Loucy (cell line): ENCODE measurements at regions not wholly inside any gene's neighbourhood (a gene's known extent, or its start where the extent isn't known, plus 50 kb on each side); places are given as distances from the start of the nearest gene placed in this dataset.

ENCODE experiments used
- H2AFZ ChIP-seq: fragments of 200-600 bp; sonication (generic); 2 replicates; pipeline ENCODE4 v1.6.0; 2016; ENCODE audit warnings: antibody characterized with exemption, mild to moderate bottlenecking, low read length, moderate library complexity
- H3F3A ChIP-seq: fragments of 200-600 bp; 2 replicates; pipeline ENCODE4 v1.6.0; 2016; ENCODE audit warnings: antibody characterized with exemption, low read depth, mild to moderate bottlenecking
- H3K27me3 ChIP-seq: fragments of 200-600 bp; sonication (generic); 2 replicates; pipeline ENCODE4 v1.6.1; 2014; ENCODE audit warnings: low read length, mild to moderate bottlenecking; ENCODE audit not compliant: insufficient read depth, poor library complexity, severe bottlenecking
- H3K36me3 ChIP-seq: fragments of 200-600 bp; sonication (generic); 2 replicates; pipeline ENCODE4 v1.6.1; 2016; ENCODE audit warnings: low read length; ENCODE audit not compliant: insufficient read depth
- H3K4me1 ChIP-seq: fragments of 200-600 bp; sonication (generic); 2 replicates; pipeline ENCODE4 v1.5.1; 2014; ENCODE audit warnings: low read length, mild to moderate bottlenecking; ENCODE audit not compliant: insufficient read depth, poor library complexity, severe bottlenecking
- H3K4me2 ChIP-seq: fragments of 200-600 bp; sonication (generic); 2 replicates; pipeline ENCODE4 v1.6.0; 2014; ENCODE audit warnings: antibody characterized with exemption, low read length, low read depth, mild to moderate bottlenecking; ENCODE audit not compliant: poor library complexity, severe bottlenecking
- H3K4me3 ChIP-seq: fragments of 200-600 bp; sonication (generic); 2 replicates; pipeline ENCODE4 v1.5.1; 2014; ENCODE audit warnings: low read length, mild to moderate bottlenecking, mixed read lengths; ENCODE audit not compliant: poor library complexity, severe bottlenecking
- H3K79me2 ChIP-seq: fragments of 200-600 bp; sonication (generic); 2 replicates; pipeline ENCODE4 v1.6.1; 2014; ENCODE audit warnings: low read length; ENCODE audit not compliant: insufficient read depth
- H3K9ac ChIP-seq: fragments of 200-600 bp; sonication (generic); 2 replicates; pipeline ENCODE4 v1.6.0; 2014; ENCODE audit warnings: mild to moderate bottlenecking, low read depth, low read length, moderate library complexity; ENCODE audit not compliant: poor library complexity, severe bottlenecking
- H3K9me2 ChIP-seq: fragments of 200-600 bp; sonication (generic); replicated peaks from 2 replicates; pipeline ENCODE4 v1.6.1; 2016; ENCODE audit warnings: low read depth, low read length, mixed read lengths
- H3K9me3 ChIP-seq: fragments of 200-600 bp; sonication (generic); 2 replicates; pipeline ENCODE4 v1.6.1; 2014; ENCODE audit warnings: mild to moderate bottlenecking, antibody characterized with exemption, low read length, low read depth; ENCODE audit not compliant: insufficient read depth
- H4K20me1 ChIP-seq: fragments of 200-600 bp; sonication (generic); 2 replicates; pipeline ENCODE4 v1.6.0; 2014; ENCODE audit warnings: antibody characterized with exemption, low read length, mild to moderate bottlenecking; ENCODE audit not compliant: insufficient read depth, poor library complexity, severe bottlenecking
- EZH2phosphoT487 ChIP-seq: fragments of 200-600 bp; IDR thresholded peaks from 2 replicates; pipeline ENCODE4 v1.6.1; 2018; ENCODE audit warnings: antibody characterized with exemption, mild to moderate bottlenecking, moderate library complexity, borderline replicate concordance
- TF ChIP-seq, protein P1 (sequence below): fragments of 200-600 bp; sonication (generic); conservative IDR thresholded peaks from 2 replicates; pipeline ENCODE4 v1.5.1; 2014; ENCODE audit warnings: mild to moderate bottlenecking, antibody characterized with exemption, low read length

DNA sequence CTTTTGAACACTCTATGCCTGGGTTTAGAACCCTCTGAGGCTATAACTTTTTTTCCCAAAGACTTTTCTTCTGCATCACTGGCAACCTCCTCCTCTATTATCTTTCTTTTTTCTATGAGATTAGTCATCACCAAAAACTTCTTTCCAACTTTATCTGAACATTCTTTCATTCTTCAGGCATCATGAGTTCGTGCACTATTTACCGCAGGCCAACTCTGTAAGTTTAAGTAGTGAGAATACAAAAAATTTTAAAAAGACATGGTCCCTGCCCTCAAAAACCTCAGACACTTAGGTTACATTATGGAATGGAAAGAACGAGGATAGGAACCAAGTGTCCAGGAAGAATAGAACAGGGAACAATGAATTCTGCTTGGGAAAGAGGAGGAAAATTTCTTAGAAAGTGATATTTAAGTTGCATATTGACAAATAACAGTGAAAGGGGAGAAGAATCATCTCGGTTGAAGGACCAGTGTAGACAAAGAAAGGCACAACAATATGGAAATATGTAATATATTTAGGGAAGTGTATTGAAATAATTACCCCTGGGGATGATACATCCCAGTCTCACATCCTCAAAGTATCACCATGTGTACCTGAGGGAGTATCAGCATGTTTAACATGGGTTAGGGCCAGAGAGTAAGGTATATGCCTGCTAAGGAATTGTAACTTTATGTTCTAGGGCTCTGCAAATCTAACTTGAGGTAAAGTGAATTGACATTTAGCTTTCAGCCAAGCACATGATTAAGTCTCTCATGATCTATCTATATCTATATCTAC lies 196.5 kb upstream of the NREP start:
- Histone ChIP-seq H3K27me3 (no peaks in the 10 kb centered on the region), H2AFZ (no peak overlapping the region), H3K4me3 (no peak overlapping the region), H3K4me1 (peaks cover 6% of the 10 kb centered on the region), H3K9me3 (no peaks in the 10 kb centered on the region), H3F3A (no peaks in the 10 kb centered on the region), H4K20me1 (no peaks in the 10 kb centered on the region), H3K79me2 (no peaks in the 10 kb centered on the region), H3K9ac (no peak overlapping the region), H3K4me2 (no peak overlapping the region), H3K36me3 (no peaks in the 10 kb centered on the region), H3K9me2 (no peaks in the 10 kb centered on the region)
- TF ChIP-seq, protein P1, sequence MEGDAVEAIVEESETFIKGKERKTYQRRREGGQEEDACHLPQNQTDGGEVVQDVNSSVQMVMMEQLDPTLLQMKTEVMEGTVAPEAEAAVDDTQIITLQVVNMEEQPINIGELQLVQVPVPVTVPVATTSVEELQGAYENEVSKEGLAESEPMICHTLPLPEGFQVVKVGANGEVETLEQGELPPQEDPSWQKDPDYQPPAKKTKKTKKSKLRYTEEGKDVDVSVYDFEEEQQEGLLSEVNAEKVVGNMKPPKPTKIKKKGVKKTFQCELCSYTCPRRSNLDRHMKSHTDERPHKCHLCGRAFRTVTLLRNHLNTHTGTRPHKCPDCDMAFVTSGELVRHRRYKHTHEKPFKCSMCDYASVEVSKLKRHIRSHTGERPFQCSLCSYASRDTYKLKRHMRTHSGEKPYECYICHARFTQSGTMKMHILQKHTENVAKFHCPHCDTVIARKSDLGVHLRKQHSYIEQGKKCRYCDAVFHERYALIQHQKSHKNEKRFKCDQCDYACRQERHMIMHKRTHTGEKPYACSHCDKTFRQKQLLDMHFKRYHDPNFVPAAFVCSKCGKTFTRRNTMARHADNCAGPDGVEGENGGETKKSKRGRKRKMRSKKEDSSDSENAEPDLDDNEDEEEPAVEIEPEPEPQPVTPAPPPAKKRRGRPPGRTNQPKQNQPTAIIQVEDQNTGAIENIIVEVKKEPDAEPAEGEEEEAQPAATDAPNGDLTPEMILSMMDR, result no peak
- TF ChIP-seq EZH2phosphoT487, result no peak

DNA sequence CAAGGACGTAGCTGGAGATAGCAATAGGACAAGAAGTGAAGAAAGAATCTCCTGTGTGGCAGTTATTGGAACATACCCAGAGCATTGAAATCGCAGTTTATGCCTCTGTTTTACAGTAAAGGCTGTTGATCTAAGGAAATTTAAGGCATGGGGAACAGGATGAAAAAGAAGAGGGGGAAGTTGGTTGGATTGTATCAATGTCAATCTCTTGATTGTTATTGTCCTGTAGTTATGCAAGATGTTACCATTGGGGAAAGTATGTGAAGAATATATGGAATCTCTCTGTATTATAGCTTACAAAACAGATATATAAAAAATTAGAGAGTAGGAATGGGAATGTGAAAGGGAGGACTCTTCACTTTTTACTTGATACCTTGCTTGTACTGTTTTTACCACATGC lies 195.6 kb upstream of the NREP start:
- TF ChIP-seq, protein P1, result no peak
- TF ChIP-seq EZH2phosphoT487, result no peak
- Histone ChIP-seq H3K36me3 (no peaks in the 10 kb centered on the region), H3K79me2 (no peaks in the 10 kb centered on the region), H4K20me1 (no peaks in the 10 kb centered on the region), H3K4me1 (peaks cover 6% of the 10 kb centered on the region), H3K9me2 (no peaks in the 10 kb centered on the region), H3K4me2 (no peak overlapping the region), H3F3A (no peaks in the 10 kb centered on the region), H2AFZ (no peak overlapping the region), H3K9ac (no peak overlapping the region), H3K9me3 (no peaks in the 10 kb centered on the region), H3K27me3 (no peaks in the 10 kb centered on the region), H3K4me3 (no peak overlapping the region)

DNA sequence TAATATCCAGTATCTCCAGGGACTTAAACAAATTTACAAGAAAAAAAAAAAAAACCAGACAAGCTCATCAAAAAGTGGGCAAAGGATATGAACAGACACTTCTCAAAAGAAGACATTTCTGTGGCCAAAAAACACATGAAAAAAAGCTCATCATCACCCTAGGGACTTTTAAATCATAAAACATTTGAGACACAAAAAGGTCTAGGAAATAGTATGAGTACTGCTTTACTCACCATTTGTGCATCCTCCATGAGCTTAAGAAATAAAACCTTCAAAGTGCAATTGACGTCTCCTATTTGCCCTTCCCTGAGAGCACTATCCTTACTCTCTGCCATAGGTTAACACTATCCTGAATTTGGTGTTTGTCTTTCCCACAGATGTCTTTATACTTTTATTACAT lies 193.7 kb upstream of the NREP start:
- Histone ChIP-seq H2AFZ (no peak overlapping the region), H3K9me3 (no peaks in the 10 kb centered on the region), H3K4me3 (no peak overlapping the region), H3K4me1 (peaks cover 6% of the 10 kb centered on the region), H3K9me2 (no peaks in the 10 kb centered on the region), H3K9ac (no peak overlapping the region), H3K79me2 (no peaks in the 10 kb centered on the region), H4K20me1 (no peaks in the 10 kb centered on the region), H3K4me2 (no peak overlapping the region), H3F3A (no peaks in the 10 kb centered on the region), H3K36me3 (no peaks in the 10 kb centered on the region), H3K27me3 (no peaks in the 10 kb centered on the region)
- TF ChIP-seq, protein P1, result no peak
- no peak for TF ChIP-seq EZH2phosphoT487
